Smooth muscle cell (in vitro differentiated cells): ENCODE measurements at regions not wholly inside any gene's neighbourhood (a gene's known extent, or its start where the extent isn't known, plus 50 kb on each side); places are given as distances from the start of the nearest gene placed in this dataset.

Source experiments
- DNase-seq: peaks from one replicate; lab custom pipeline; 2025; ENCODE audit not compliant: unreplicated experiment; lab: John Stamatoyannopoulos, UW
- H2AFZ ChIP-seq: fragments of 200-600 bp; sonication (generic); 2 replicates; pipeline ENCODE4 v1.6.0; 2016; ENCODE audit warnings: antibody characterized with exemption, low read depth, mild to moderate bottlenecking
- H3F3A ChIP-seq: fragments of 200-600 bp; sonication (generic); 2 replicates; pipeline ENCODE4 v1.6.0; 2017; ENCODE audit warnings: antibody characterized with exemption, low read depth
- H3K27ac ChIP-seq: fragments of 200-600 bp; sonication (generic); 2 replicates; pipeline ENCODE4 v1.5.1; 2016; ENCODE audit warnings: low read depth, mild to moderate bottlenecking
- H3K27me3 ChIP-seq: fragments of 200-600 bp; sonication (generic); 2 replicates; pipeline ENCODE4 v1.6.1; 2016; ENCODE audit warnings: low read depth, mild to moderate bottlenecking
- H3K36me3 ChIP-seq: fragments of 200-600 bp; sonication (generic); 2 replicates; pipeline ENCODE4 v1.5.1; 2016; ENCODE audit warnings: low read depth
- H3K4me1 ChIP-seq: fragments of 200-600 bp; sonication (generic); 2 replicates; pipeline ENCODE4 v1.5.1; 2016; ENCODE audit warnings: low read depth
- H3K4me2 ChIP-seq: fragments of 200-600 bp; sonication (generic); 2 replicates; pipeline ENCODE4 v1.6.0; 2016; ENCODE audit warnings: mild to moderate bottlenecking
- H3K4me3 ChIP-seq: fragments of 200-600 bp; sonication (generic); 2 replicates; pipeline ENCODE4 v1.5.1; 2016; ENCODE audit warnings: mild to moderate bottlenecking
- H3K79me2 ChIP-seq: fragments of 200-600 bp; sonication (generic); 2 replicates; pipeline ENCODE4 v1.6.0; 2016; ENCODE audit warnings: low read depth, mild to moderate bottlenecking
- H3K9ac ChIP-seq: fragments of 200-600 bp; sonication (generic); 2 replicates; pipeline ENCODE4 v1.6.0; 2016; ENCODE audit warnings: low read depth
- H3K9me3 ChIP-seq: fragments of 200-600 bp; sonication (generic); replicated peaks from 2 replicates; pipeline ENCODE4 v1.5.1; 2016; ENCODE audit warnings: low read depth
- H4K20me1 ChIP-seq: fragments of 200-600 bp; sonication (generic); 2 replicates; pipeline ENCODE4 v1.6.0; 2016; ENCODE audit warnings: low read depth
- CTCF ChIP-seq: fragments of 200-600 bp; sonication (generic); IDR thresholded peaks from 2 replicates; pipeline ENCODE4 v1.5.1; 2017; ENCODE audit warnings: borderline replicate concordance, mild to moderate bottlenecking, antibody characterized with exemption; ENCODE audit not compliant: insufficient read depth, poor library complexity, severe bottlenecking
- WGBS: methylation state at CpG from one replicate; pipeline ENCODE4 v1.1.7; 2016; ENCODE audit warnings: low lambda C conversion rate; 5-methylcytosine and 5-hydroxymethylcytosine counted together

- no peaks in the 10 kb centered on the region for H3F3A ChIP-seq
- no peaks in the 10 kb centered on the region for H3K79me2 ChIP-seq
- no peaks in the 10 kb centered on the region for H3K4me1 ChIP-seq
- H3K4me3 ChIP-seq, result no peak overlapping the region
- no peak overlapping the region for H2AFZ ChIP-seq
- no peak overlapping the region for H3K9ac ChIP-seq
- no peak overlapping the region for H3K27ac ChIP-seq
- no peak for DNase-seq
- H3K9me3 ChIP-seq, result no peaks in the 10 kb centered on the region
- no peak overlapping the region for H3K4me2 ChIP-seq
- TF ChIP-seq CTCF, result no peak
- H3K27me3 ChIP-seq, result no peaks in the 10 kb centered on the region
- no peaks in the 10 kb centered on the region for H3K36me3 ChIP-seq
- H4K20me1 ChIP-seq, result no peaks in the 10 kb centered on the region
Measured at GRCh38 chr12:83801972-83802371, 1110.6 kb downstream of the SLC6A15 start.

- H3F3A ChIP-seq, result no peaks in the 10 kb centered on the region
- no peak for TF ChIP-seq CTCF
- no peaks in the 10 kb centered on the region for H4K20me1 ChIP-seq
- no peak overlapping the region for H3K4me3 ChIP-seq
- no peak overlapping the region for H3K27ac ChIP-seq
- H3K4me2 ChIP-seq, result no peak overlapping the region
- no peaks in the 10 kb centered on the region for H3K79me2 ChIP-seq
- H3K36me3 ChIP-seq, result no peaks in the 10 kb centered on the region
- WGBS, result 93% methylated on average over 2 of the region's 2 CpGs
- H2AFZ ChIP-seq, result no peak overlapping the region
- no peaks in the 10 kb centered on the region for H3K9me3 ChIP-seq
- H3K27me3 ChIP-seq, result no peaks in the 10 kb centered on the region
- no peak overlapping the region for H3K9ac ChIP-seq
- no peaks in the 10 kb centered on the region for H3K4me1 ChIP-seq
- DNase-seq, result no peak
Measured at GRCh38 chr12:83800022-83800421, 1112.6 kb downstream of the SLC6A15 start.

GRCh38 chr12:83796531-83796930 is 1109.8 kb downstream of the TMTC2 start:
- Histone ChIP-seq H3K4me1 (no peaks in the 10 kb centered on the region), H2AFZ (no peak overlapping the region), H4K20me1 (no peaks in the 10 kb centered on the region), H3K27ac (no peak overlapping the region), H3K4me3 (no peak overlapping the region), H3K36me3 (no peaks in the 10 kb centered on the region), H3K27me3 (no peaks in the 10 kb centered on the region), H3F3A (no peaks in the 10 kb centered on the region), H3K4me2 (no peak overlapping the region), H3K79me2 (no peaks in the 10 kb centered on the region), H3K9me3 (no peaks in the 10 kb centered on the region), H3K9ac (no peak overlapping the region)
- no peak for TF ChIP-seq CTCF
- no peak for DNase-seq
- 52% methylated on average over 3 of the region's 3 CpGs for WGBS

- Histone ChIP-seq H4K20me1 (no peaks in the 10 kb centered on the region), H3K9me3 (no peaks in the 10 kb centered on the region)
- TF ChIP-seq CTCF, result no peak
Measured at GRCh38 chr12:83793616-83794015, 1106.9 kb downstream of the TMTC2 start.

More at GRCh38 chr12:83793616-83794015, 1106.9 kb downstream of the TMTC2 start:
- H3K27ac ChIP-seq, result no peak overlapping the region
- no peaks in the 10 kb centered on the region for H3K4me1 ChIP-seq
- H3K79me2 ChIP-seq, result no peaks in the 10 kb centered on the region
- H3K36me3 ChIP-seq, result no peaks in the 10 kb centered on the region
- no peak overlapping the region for H3K9ac ChIP-seq
- H2AFZ ChIP-seq, result no peak overlapping the region
- no peak for DNase-seq
- no peak overlapping the region for H3K4me2 ChIP-seq
- H3K27me3 ChIP-seq, result no peaks in the 10 kb centered on the region
- H3F3A ChIP-seq, result no peaks in the 10 kb centered on the region
- H3K4me3 ChIP-seq, result no peak overlapping the region
